GM23338 (cell line): ENCODE measurements at regions not wholly inside any gene's neighbourhood (a gene's known extent, or its start where the extent isn't known, plus 50 kb on each side); places are given as distances from the start of the nearest gene placed in this dataset.

ENCODE experiments used
- ATAC-seq: fragments of 200-7000 bp; cut with Tn5 transposase; 3 replicates; pipeline ENCODE4 v1.9.1; 2020
- DNase-seq: peaks from one replicate; pipeline ENCODE4 v3.0.0-alpha.2; 2015; ENCODE audit warnings: low spot score
- H2AFZ ChIP-seq: fragments of 200-600 bp; sonication (generic); 2 replicates; pipeline ENCODE4 v1.8.0; 2016; ENCODE audit warnings: antibody characterized with exemption, mild to moderate bottlenecking, moderate library complexity
- H3F3A ChIP-seq: fragments of 200-600 bp; sonication (generic); replicated peaks from 2 replicates; pipeline ENCODE4 v1.8.0; 2017; ENCODE audit warnings: antibody characterized with exemption, mixed run types, low read depth
- H3K27ac ChIP-seq: fragments of 200-600 bp; sonication (generic); 2 replicates; pipeline ENCODE4 v1.6.1; 2016; ENCODE audit warnings: low read depth
- H3K27me3 ChIP-seq: fragments of 200-600 bp; sonication (generic); 2 replicates; pipeline ENCODE4 v1.8.0; 2016; ENCODE audit warnings: mild to moderate bottlenecking, mixed run types, moderate library complexity; ENCODE audit not compliant: insufficient read depth
- H3K36me3 ChIP-seq: fragments of 200-600 bp; sonication (generic); 2 replicates; pipeline ENCODE4 v1.8.0; 2016; ENCODE audit warnings: mild to moderate bottlenecking; ENCODE audit not compliant: insufficient read depth
- H3K4me1 ChIP-seq: fragments of 200-600 bp; sonication (generic); 2 replicates; pipeline ENCODE4 v1.8.0; 2016; ENCODE audit warnings: mild to moderate bottlenecking, moderate library complexity; ENCODE audit not compliant: insufficient read depth
- H3K4me2 ChIP-seq: fragments of 200-600 bp; sonication (generic); 2 replicates; pipeline ENCODE4 v1.7.1; 2017; ENCODE audit warnings: mixed run types
- H3K4me3 ChIP-seq: fragments of 200-600 bp; sonication (generic); 2 replicates; pipeline ENCODE4 v1.6.1; 2016; ENCODE audit warnings: mixed run types
- H3K79me2 ChIP-seq: fragments of 200-600 bp; sonication (generic); replicated peaks from 2 replicates; pipeline ENCODE4 v1.8.0; 2017; ENCODE audit warnings: mild to moderate bottlenecking; ENCODE audit not compliant: insufficient read depth
- H3K9me2 ChIP-seq: fragments of 200-600 bp; sonication (generic); 2 replicates; pipeline ENCODE4 v1.8.0; 2017; ENCODE audit not compliant: insufficient read depth
- H4K20me1 ChIP-seq: fragments of 200-600 bp; sonication (generic); replicated peaks from 2 replicates; pipeline ENCODE4 v1.8.0; 2017; ENCODE audit warnings: mild to moderate bottlenecking; ENCODE audit not compliant: insufficient read depth
- H3K27ac Mint-ChIP-seq: 2 replicates; pipeline ENCODE4 v1.8.0; 2020; ENCODE audit warnings: inconsistent platforms, mild to moderate bottlenecking, moderate library complexity, mixed read lengths
- H3K27me3 Mint-ChIP-seq: 3 replicates; pipeline ENCODE4 v1.8.0; 2022; ENCODE audit warnings: low read depth, mild to moderate bottlenecking, moderate library complexity, mixed read lengths, inconsistent platforms; ENCODE audit not compliant: insufficient read depth, poor library complexity
- H3K36me3 Mint-ChIP-seq: 3 replicates; pipeline ENCODE4 v1.8.0; 2021; ENCODE audit warnings: low read depth, mild to moderate bottlenecking, inconsistent platforms, moderate library complexity, mixed read lengths
- H3K4me1 Mint-ChIP-seq: 3 replicates; pipeline ENCODE4 v1.8.0; 2020; ENCODE audit warnings: mild to moderate bottlenecking, inconsistent platforms, mixed read lengths
- H3K4me3 Mint-ChIP-seq: 3 replicates; pipeline ENCODE4 v1.8.0; 2021; ENCODE audit warnings: moderate library complexity, mild to moderate bottlenecking, inconsistent platforms, mixed read lengths
- H3K9me3 Mint-ChIP-seq: 3 replicates; pipeline ENCODE4 v1.8.0; 2020; ENCODE audit warnings: moderate library complexity, mild to moderate bottlenecking, inconsistent platforms, mixed read lengths
- EZH2 ChIP-seq: fragments of 200-600 bp; sonication (generic); IDR thresholded peaks from one replicate; pipeline ENCODE4 v1.8.0; 2017; ENCODE audit warnings: antibody characterized with exemption, mild to moderate bottlenecking, low read depth; ENCODE audit not compliant: unreplicated experiment
- NANOG ChIP-seq: IDR thresholded peaks from 2 replicates; pipeline ENCODE4 v1.6.1; 2016; ENCODE audit warnings: antibody characterized with exemption, borderline replicate concordance
- POLR2AphosphoS5 ChIP-seq: IDR thresholded peaks from 2 replicates; pipeline ENCODE4 v1.6.1; 2016; ENCODE audit warnings: antibody characterized with exemption, low read depth
- ZNF114 ChIP-seq: fragments of 250-450 bp; sonication (Bioruptor Pico); IDR thresholded peaks from 2 replicates; pipeline ENCODE4 v1.5.0; 2020; ENCODE audit warnings: mild to moderate bottlenecking, moderate library complexity
- ZNF331 ChIP-seq: fragments of 250-450 bp; sonication (Bioruptor Pico); IDR thresholded peaks from 2 replicates; pipeline ENCODE4 v1.5.0; 2020; ENCODE audit warnings: low read depth, mild to moderate bottlenecking, moderate library complexity
- TF ChIP-seq, protein P1 (sequence below): fragments of 250-450 bp; sonication (Bioruptor Pico); IDR thresholded peaks from 2 replicates; pipeline ENCODE4 v1.5.0; 2020; ENCODE audit warnings: mild to moderate bottlenecking, moderate library complexity
- TF ChIP-seq, protein P2 (sequence below), 2 experiments: fragments of 200-600 bp in 1 of 2; sonication (generic) in 1 of 2; conservative IDR thresholded peaks; 2 replicates each; pipeline versions ENCODE4 v1.5.1 to v1.6.1; 2016 to 2017; ENCODE audit warnings: antibody characterized with exemption in 2 of 2, low read depth in 2 of 2, mild to moderate bottlenecking in 2 of 2, moderate library complexity in 1 of 2

DNA sequence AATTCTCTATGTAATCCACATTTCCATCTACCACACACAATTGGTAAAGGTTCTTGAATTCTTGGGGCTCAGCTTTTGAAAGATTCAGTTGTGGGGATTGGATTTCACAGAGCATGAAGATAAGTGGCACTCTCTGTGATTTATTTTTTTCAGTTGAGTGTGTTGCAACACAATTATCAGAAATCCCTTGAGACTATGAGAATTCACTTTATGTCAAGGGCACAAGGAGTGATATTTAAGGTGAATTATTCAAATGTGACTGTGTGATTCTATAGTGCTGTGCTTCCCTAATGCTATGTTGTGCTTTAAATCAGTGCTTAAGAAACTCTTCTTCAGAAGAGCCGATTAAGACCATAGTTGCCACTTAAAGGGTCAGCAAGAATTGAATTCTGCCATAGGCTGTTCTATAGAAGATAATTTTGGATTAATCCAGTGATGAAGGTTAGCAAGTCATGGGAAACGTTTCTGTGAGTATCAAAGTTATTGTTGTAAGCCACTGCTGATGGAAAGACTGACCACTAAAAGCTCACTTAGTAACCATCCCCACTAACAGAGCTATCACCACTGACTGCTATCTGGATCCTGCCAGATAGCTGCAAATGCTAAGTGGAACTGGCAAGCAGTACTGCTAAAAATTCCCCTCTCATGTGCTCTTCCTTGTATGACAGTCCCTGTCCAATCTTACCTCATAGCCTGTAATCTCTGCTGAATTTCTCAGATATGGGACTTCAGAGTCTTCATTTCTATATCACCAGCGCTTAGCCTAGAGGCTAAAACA is 134.0 kb upstream of the SEMA3D start (continued):
- TF ChIP-seq, protein P1, sequence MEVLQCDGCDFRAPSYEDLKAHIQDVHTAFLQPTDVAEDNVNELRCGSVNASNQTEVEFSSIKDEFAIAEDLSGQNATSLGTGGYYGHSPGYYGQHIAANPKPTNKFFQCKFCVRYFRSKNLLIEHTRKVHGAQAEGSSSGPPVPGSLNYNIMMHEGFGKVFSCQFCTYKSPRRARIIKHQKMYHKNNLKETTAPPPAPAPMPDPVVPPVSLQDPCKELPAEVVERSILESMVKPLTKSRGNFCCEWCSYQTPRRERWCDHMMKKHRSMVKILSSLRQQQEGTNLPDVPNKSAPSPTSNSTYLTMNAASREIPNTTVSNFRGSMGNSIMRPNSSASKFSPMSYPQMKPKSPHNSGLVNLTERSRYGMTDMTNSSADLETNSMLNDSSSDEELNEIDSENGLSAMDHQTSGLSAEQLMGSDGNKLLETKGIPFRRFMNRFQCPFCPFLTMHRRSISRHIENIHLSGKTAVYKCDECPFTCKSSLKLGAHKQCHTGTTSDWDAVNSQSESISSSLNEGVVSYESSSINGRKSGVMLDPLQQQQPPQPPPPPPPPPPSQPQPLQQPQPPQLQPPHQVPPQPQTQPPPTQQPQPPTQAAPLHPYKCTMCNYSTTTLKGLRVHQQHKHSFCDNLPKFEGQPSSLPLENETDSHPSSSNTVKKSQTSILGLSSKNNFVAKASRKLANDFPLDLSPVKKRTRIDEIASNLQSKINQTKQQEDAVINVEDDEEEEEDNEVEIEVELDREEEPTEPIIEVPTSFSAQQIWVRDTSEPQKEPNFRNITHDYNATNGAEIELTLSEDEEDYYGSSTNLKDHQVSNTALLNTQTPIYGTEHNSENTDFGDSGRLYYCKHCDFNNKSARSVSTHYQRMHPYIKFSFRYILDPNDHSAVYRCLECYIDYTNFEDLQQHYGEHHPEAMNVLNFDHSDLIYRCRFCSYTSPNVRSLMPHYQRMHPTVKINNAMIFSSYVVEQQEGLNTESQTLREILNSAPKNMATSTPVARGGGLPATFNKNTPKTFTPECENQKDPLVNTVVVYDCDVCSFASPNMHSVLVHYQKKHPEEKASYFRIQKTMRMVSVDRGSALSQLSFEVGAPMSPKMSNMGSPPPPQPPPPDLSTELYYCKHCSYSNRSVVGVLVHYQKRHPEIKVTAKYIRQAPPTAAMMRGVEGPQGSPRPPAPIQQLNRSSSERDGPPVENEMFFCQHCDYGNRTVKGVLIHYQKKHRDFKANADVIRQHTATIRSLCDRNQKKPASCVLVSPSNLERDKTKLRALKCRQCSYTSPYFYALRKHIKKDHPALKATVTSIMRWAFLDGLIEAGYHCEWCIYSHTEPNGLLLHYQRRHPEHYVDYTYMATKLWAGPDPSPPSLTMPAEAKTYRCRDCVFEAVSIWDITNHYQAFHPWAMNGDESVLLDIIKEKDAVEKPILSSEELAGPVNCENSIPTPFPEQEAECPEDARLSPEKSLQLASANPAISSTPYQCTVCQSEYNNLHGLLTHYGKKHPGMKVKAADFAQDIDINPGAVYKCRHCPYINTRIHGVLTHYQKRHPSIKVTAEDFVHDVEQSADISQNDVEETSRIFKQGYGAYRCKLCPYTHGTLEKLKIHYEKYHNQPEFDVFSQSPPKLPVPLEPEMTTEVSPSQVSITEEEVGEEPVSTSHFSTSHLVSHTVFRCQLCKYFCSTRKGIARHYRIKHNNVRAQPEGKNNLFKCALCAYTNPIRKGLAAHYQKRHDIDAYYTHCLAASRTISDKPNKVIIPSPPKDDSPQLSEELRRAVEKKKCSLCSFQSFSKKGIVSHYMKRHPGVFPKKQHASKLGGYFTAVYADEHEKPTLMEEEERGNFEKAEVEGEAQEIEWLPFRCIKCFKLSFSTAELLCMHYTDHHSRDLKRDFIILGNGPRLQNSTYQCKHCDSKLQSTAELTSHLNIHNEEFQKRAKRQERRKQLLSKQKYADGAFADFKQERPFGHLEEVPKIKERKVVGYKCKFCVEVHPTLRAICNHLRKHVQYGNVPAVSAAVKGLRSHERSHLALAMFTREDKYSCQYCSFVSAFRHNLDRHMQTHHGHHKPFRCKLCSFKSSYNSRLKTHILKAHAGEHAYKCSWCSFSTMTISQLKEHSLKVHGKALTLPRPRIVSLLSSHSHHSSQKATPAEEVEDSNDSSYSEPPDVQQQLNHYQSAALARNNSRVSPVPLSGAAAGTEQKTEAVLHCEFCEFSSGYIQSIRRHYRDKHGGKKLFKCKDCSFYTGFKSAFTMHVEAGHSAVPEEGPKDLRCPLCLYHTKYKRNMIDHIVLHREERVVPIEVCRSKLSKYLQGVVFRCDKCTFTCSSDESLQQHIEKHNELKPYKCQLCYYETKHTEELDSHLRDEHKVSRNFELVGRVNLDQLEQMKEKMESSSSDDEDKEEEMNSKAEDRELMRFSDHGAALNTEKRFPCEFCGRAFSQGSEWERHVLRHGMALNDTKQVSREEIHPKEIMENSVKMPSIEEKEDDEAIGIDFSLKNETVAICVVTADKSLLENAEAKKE (CRISPR knock-in tag): no peak
- TF ChIP-seq ZNF331 (CRISPR knock-in tag): no peak
- TF ChIP-seq POLR2AphosphoS5: no peak
- no peak for TF ChIP-seq EZH2

DNA sequence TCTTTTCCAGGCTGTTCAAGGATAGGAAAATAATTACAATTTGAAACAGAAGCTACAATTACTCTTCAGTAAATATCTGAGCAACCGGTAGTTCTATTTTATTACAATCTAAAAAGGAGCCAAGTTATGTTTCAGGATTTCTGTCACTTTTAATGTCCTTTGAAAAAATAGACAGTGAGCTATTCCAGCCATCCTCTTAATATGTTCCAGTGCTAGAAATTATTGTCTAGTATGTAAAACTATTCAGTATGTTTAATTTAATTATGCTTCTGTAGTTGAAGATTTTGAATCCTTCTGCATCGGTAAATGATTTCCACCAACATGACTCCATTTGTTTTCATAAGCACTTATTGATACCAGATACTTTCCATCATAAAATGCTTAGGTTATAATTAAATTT is 129.6 kb upstream of the SEMA3D start:
- peaks cover 5% of the 10 kb centered on the region; the same call in 2 of the 3 replicates for H3K4me1 Mint-ChIP-seq
- H3K27me3 Mint-ChIP-seq: no peaks in the 10 kb centered on the region
- no peaks in the 10 kb centered on the region for H3K9me3 Mint-ChIP-seq
- Histone ChIP-seq H3F3A (no peaks in the 10 kb centered on the region), H3K4me3 (no peak overlapping the region), H2AFZ (no peak overlapping the region), H4K20me1 (no peaks in the 10 kb centered on the region), H3K79me2 (no peaks in the 10 kb centered on the region), H3K4me1 (no peaks in the 10 kb centered on the region), H3K27me3 (no peaks in the 10 kb centered on the region), H3K36me3 (no peaks in the 10 kb centered on the region), H3K4me2 (no peak overlapping the region), H3K27ac (no peak overlapping the region), H3K9me2 (no peaks in the 10 kb centered on the region)
- TF ChIP-seq ZNF331 (CRISPR knock-in tag) (no peak), POLR2AphosphoS5 (no peak), ZNF114 (no peak), NANOG (no peak), EZH2 (no peak)
- TF ChIP-seq, protein P2, sequence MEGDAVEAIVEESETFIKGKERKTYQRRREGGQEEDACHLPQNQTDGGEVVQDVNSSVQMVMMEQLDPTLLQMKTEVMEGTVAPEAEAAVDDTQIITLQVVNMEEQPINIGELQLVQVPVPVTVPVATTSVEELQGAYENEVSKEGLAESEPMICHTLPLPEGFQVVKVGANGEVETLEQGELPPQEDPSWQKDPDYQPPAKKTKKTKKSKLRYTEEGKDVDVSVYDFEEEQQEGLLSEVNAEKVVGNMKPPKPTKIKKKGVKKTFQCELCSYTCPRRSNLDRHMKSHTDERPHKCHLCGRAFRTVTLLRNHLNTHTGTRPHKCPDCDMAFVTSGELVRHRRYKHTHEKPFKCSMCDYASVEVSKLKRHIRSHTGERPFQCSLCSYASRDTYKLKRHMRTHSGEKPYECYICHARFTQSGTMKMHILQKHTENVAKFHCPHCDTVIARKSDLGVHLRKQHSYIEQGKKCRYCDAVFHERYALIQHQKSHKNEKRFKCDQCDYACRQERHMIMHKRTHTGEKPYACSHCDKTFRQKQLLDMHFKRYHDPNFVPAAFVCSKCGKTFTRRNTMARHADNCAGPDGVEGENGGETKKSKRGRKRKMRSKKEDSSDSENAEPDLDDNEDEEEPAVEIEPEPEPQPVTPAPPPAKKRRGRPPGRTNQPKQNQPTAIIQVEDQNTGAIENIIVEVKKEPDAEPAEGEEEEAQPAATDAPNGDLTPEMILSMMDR (conservative IDR thresholded peaks at IDR 0.05; ENCODE audit: low read depth in 2 of 2): no peak
- no peaks in the 10 kb centered on the region for H3K36me3 Mint-ChIP-seq
- DNase-seq (no peak), ATAC-seq (no peak)
- no peak overlapping the region for H3K27ac Mint-ChIP-seq
- H3K4me3 Mint-ChIP-seq: no peak overlapping the region
